Cardiac septum (tissue), 1 donor: ENCODE measurements at regions not wholly inside any gene's neighbourhood (a gene's known extent, or its start where the extent isn't known, plus 50 kb on each side); places are given as distances from the start of the nearest gene placed in this dataset.

ENCODE experiments used
- DNase-seq: peaks from one replicate; pipeline ENCODE4 v3.0.0-alpha.2; 2020; ENCODE audit warnings: low spot score
- intact Hi-C: fragments of 100-400 bp; cut with DNase I; formaldehyde crosslinking; loops from one replicate; pipeline ENCODE4 v1.14.0; 2022
- donor health status: DM: no; HTN: no; CAD: no.

GRCh38 chr19:31578326-31578725 is 229.1 kb upstream of the TSHZ3 start:
- DNase-seq, result peak; percentile 63
- intact Hi-C loops, result no loop called here

GRCh38 chr19:31583148-31583547 is 233.9 kb upstream of the TSHZ3 start:
- intact Hi-C loops, result no loop called here
- peak; percentile 29 for DNase-seq

DNA sequence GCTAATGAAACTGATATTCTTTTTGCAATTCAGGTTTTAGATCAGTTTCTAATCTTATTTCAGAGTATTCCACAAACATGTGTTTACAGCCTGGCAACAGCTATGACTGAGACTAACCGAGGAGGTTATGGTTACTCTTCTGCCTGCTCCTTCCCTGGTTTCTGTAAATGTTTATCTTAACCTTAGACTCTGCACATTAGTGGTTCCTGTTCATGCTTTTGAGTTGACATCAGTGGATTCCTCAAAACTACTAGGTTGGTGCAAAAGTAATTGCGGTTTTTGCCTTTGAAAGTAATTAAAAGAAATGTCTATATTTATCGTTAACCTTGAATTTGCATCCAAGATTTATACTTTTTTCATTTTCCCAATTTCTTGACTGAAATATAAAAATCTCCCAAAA is 237.0 kb upstream of the TSHZ3 start:
- DNase-seq, result no peak
- intact Hi-C loops, result no loop called here

DNA sequence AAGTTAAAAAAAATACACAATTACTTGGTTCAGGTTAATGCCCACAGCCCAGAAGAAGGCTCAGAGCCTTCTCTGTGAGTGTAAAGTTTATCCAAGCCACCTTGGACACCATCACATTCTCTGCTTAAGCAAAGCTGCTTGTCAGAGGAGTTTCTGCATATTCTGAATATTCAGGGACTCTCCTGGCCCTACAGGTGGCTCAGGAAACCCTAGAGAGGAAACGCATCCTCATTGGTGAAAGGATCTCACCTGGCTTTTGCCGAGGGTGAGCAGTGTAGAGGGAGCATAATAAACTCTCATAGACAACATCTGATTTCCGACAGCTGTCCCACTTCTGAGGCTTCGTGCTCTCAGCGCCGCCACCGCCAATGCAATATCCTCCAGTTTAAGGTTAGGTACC is 239.9 kb upstream of the TSHZ3 start:
- intact Hi-C loops, result no loop called here
- DNase-seq, result peak; percentile 17

GRCh38 chr19:31591258-31591657 is 242.0 kb upstream of the TSHZ3 start:
- no peak for DNase-seq
- intact Hi-C loops, result no loop called here

DNA sequence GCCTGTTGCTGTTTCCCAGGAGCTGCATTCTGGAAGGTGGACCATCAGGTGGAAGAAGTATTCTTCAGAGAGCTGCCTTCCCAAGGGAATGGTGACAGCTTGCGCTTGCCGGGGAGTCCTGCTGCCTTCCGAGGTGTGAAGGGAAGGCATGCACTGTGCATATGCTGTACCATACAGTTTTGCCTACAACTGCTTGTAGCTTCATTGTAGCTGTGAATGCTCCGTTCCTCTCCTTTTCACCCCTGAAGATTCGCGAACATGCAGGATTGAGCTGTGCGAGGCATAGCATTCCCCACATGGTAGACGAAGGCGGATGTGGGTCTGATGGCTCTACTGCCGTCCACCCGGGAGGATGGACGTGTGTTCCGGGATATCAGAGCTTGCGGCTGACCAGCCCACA is 243.2 kb upstream of the TSHZ3 start:
- intact Hi-C loops, result no loop called here

DNA sequence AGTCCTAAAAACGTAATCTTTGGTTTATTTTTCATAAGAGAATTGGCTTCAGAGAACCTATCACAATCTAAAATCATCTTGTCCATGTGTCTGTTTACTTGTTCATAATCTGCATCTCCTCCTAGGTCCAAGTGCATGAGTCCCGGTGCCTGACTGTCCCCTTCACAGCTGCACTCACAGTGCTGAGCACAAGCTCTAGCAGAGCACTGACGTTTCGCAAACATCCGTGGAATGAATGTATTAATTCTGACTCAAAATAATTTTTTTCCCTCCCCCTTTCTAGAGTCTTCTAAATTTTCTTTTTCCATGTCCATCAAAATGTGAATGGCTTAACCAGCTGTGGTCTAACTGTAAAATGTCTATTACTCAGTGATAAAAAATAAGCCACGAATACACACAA is 245.5 kb upstream of the TSHZ3 start:
- no peak for DNase-seq
- intact Hi-C loops, result no loop called here

More for the DNA sequence above, 243.2 kb upstream of the TSHZ3 start:
- DNase-seq, result no peak

DNA sequence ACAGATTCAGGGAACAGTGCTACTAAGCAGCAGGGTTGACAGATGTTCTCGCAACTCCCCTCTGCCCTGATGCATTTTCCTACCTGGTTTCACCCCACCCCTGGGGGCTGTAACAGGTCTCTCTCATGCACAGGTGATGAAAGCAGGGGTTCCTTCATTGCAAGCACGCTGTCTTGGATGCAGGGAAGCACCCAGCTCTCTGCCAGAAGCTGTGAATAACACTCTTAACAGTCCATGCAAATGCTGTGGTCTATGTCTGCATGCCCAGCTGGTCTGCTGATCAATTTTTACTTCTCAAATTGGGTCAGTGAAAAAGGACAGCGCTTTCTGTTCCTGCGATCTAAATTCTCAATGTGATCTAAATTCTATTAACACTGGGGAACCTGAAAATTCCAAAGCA is 246.3 kb upstream of the TSHZ3 start:
- intact Hi-C loops, result no loop called here
- DNase-seq, result no peak

- intact Hi-C loops, result no loop called here
- no peak for DNase-seq
Measured at GRCh38 chr19:31596751-31597150, 247.5 kb upstream of the TSHZ3 start.

DNA sequence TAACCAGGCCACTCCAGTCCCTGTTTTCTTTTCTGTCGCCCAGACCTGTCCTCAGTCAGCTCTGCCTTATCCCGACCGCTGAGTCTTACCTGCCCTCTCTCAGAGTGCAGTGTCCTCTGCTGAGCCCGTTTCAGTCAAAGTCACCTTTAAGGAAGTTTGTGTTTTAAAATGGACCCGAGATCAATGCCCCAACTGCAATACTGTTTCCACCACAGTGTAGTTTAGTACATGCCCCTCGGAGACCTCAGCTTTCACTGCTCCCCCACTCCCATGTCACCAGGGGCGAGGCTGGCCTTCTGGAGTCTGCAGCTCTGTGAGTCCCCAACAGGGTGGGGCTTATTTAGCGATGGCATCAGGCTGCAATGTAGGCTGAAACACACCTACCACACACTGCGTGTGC is 248.4 kb upstream of the TSHZ3 start:
- no peak for DNase-seq
- intact Hi-C loops, result no loop called here

GRCh38 chr19:31598730-31599238 is 249.5 kb upstream of the TSHZ3 start:
- intact Hi-C loops, result no loop called here

DNA sequence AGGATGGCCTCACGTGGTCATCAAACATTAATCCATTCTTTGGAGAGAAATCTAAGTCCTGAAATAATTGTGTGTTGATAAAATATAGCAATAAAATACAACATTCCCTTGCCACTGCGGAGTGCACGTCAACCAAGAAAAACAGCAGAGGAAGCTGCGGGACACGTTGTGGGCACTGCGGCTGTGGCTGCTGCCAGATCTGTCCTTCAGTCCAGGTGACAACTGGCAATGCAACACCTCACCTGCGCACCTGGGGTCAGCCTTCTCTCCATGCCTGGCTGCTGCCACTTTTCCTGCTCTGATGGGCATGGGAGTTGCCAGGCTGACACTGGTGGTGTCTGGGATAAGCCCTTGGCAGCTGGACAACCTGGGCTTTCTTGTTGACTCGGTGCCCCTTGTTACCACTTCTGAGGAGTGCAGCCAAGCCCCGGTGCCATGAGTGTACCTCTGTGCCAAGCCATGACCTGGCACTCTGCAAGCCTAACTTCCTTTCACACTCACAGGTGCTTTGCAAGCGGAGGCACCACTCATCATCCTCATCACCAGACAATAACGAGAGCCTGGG is 251.6 kb upstream of the TSHZ3 start:
- intact Hi-C loops, result no loop called here
- DNase-seq, result no peak

More at GRCh38 chr19:31598730-31599238, 249.5 kb upstream of the TSHZ3 start:
- no peak for DNase-seq

DNA sequence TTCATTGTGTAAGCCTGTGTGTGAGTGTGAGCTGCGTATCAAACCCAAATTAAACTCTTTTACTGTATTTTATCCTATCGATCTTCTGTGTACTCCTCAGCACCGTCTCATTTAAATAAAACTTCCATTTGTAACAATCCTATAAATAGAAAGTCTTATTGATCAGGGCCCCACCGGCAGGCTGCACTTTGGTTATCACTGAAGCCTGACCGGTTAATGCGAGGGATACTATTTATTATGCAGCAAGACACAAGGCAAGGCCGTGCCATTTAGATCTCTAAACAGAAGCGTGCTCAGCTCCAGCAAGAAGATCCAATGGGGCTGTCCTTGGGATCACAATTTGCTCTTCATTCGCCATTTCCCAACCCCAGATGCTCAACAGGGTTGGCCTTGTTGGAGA is 252.6 kb upstream of the TSHZ3 start:
- intact Hi-C loops, result no loop called here

GRCh38 chr19:31602548-31602947 is 253.3 kb upstream of the TSHZ3 start:
- intact Hi-C loops, result no loop called here
- DNase-seq, result no peak

More for the DNA sequence above, 252.6 kb upstream of the TSHZ3 start:
- no peak for DNase-seq

DNA sequence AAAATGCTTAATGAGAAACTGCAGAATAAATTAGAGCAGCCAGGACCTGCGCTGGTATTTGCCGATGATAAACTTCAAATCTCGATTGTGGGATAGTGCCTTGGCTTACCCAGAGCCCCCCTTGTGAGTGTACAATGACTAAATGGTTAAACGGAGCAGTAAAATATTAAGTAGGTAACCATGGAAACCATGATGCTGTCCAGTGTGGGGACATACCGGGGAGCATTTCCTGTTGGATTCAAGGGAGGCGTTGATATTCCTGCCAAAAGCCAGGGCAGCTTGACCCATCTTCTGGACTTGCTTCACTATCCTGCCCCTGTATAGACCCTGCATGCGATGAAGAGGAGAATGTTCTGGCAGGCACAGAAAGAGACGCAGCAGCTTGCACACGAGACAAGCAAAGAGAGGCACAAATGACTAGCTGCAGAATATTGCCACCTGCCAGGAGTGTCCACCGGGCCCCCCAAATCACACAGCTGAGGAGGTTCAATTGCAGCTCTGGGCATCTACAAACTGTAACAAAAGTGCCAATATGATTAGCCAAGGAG is 255.3 kb upstream of the TSHZ3 start:
- intact Hi-C loops, result no loop called here
- no peak for DNase-seq

GRCh38 chr19:31610018-31610417 is 260.8 kb upstream of the TSHZ3 start:
- no peak for DNase-seq
- intact Hi-C loops, result no loop called here

DNA sequence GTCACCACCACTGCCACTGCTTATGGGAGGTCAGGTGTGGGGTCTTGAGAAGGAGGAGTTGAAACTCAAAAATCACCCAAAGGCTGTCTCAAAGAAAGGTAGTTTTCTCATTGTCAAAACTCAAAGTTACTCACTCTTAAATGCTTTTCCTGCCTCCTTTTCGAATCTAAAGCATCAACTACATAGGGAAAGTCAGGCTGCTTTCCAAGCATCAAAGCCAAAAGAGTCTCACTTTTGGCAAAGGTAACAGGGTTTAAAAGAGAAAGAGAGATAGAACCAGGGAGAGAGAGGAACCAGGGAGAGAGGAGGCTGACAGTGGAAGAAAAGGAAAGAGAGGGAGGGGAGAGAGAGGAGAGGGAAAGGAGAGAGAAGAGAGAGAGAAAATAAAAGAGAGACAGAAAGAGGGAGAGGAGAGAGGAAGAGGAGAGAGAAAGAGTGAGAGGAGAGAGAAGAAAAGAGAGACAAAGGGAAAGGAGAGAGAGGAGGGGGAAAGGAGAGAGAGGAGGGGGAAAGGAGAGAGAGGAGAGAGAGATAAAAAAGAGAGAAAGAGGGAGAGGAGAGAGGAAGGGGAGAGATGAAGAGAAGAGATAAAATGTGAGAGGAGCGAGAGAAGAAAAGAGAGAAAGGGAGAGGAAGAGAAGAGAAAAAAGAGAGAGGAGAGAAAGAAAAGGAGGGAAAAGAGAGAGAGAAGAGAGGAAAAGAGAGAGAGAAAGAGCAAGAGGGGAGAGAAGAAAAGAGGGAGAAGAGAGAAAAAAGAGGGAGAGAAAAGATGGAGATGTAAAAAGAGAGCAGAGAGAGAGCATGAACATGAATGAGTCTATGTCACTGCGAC is 262.0 kb upstream of the TSHZ3 start:
- DNase-seq, result no peak
- intact Hi-C loops, result no loop called here

- intact Hi-C loops, result no loop called here
- no peak for DNase-seq
Measured at GRCh38 chr19:31612873-31613272, 263.6 kb upstream of the TSHZ3 start.

DNA sequence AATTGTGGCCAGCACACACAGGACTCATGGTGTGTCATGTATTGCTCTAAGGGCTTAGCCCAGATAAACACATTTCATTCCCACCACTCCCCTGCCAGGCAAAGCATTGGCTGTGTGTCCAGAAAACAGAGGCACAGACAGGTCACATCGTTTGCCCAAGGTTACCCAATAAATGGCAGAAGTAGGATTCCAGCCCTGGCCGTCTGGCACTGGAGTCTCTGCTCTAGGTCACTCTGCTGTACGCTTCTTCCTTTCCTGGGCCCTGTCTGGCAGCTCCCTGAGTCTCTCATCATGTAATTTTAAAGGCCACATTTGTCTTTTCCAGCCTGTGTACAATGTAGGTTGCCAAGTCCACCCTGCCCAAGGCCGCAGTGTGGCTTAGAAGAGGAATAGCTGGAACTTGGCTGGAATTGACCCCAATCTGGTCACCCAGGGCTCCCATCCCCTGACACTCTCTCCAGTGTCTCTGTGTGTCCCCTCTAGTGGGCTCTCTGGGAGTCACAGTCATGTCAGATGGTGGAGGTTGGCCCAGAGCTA is 264.5 kb upstream of the TSHZ3 start:
- no peak for DNase-seq

DNA sequence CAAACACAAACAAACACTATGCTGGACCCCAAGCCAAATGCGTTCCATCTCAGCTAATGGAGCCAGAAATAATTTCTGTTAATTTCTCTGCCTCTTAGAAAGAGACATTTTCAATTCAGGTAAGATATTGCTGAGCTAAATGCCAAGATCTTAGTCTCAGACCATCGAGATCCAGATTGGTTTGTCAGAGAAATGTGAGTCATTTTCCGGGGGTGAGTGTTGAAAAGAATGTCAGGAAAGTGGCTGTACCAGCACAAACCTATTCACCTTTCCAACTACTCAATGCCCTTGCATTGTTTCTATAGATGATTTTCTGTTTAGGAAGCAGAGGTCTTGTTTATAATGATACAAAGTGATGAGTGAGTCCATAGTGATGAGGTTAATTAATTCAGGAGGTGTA is 266.8 kb upstream of the TSHZ3 start:
- intact Hi-C loops, result no loop called here
- no peak for DNase-seq

More for the DNA sequence above, 264.5 kb upstream of the TSHZ3 start:
- intact Hi-C loops, result no loop called here
